H9 (cell line): ENCODE measurements at regions not wholly inside any gene's neighbourhood (a gene's known extent, or its start where the extent isn't known, plus 50 kb on each side); places are given as distances from the start of the nearest gene placed in this dataset.

Experiments
- DNase-seq: peaks from one replicate; pipeline ENCODE4 v3.0.0-alpha.2; 2017
- H2AFZ ChIP-seq: one replicate; pipeline ENCODE4 v1.6.1; 2013; ENCODE audit warnings: mild to moderate bottlenecking, low read length, control low read depth, moderate library complexity
- H2AK5ac ChIP-seq: 2 replicates; pipeline ENCODE4 v1.6.1; 2013; ENCODE audit warnings: low read length, control low read depth, mixed read lengths; ENCODE audit not compliant: insufficient read length
- H2BK120ac ChIP-seq: one replicate; pipeline ENCODE4 v1.6.1; 2013; ENCODE audit warnings: low read depth, mild to moderate bottlenecking, low read length, control low read depth, inconsistent platforms; ENCODE audit not compliant: poor library complexity, severe bottlenecking
- H2BK12ac ChIP-seq: 2 replicates; pipeline ENCODE4 v1.6.1; 2013; ENCODE audit warnings: low read length, control low read depth, mixed read lengths, low read depth; ENCODE audit not compliant: insufficient read length
- H2BK15ac ChIP-seq: 2 replicates; pipeline ENCODE4 v1.6.1; 2013; ENCODE audit warnings: low read depth, low read length, control low read depth
- H2BK20ac ChIP-seq: one replicate; pipeline ENCODE4 v1.6.1; 2013; ENCODE audit warnings: low read depth, mild to moderate bottlenecking, low read length, control low read depth, inconsistent platforms; ENCODE audit not compliant: poor library complexity, severe bottlenecking
- H2BK5ac ChIP-seq: 2 replicates; pipeline ENCODE4 v1.6.1; 2013; ENCODE audit warnings: low read length, control low read depth, mixed read lengths; ENCODE audit not compliant: insufficient read length
- H3K14ac ChIP-seq: 2 replicates; pipeline ENCODE4 v1.6.1; 2013; ENCODE audit warnings: low read length, control low read depth; ENCODE audit not compliant: insufficient read depth
- H3K18ac ChIP-seq: 2 replicates; pipeline ENCODE4 v1.6.1; 2013; ENCODE audit warnings: low read depth, mild to moderate bottlenecking, mixed read lengths, low read length, control low read depth; ENCODE audit not compliant: insufficient read length
- H3K23ac ChIP-seq: 2 replicates; pipeline ENCODE4 v1.6.1; 2013; ENCODE audit warnings: low read length, control low read depth, mixed read lengths, low read depth; ENCODE audit not compliant: insufficient read length
- H3K23me2 ChIP-seq: 2 replicates; pipeline ENCODE4 v1.6.1; 2013; ENCODE audit warnings: low read depth, mild to moderate bottlenecking, mixed read lengths, low read length, control low read depth; ENCODE audit not compliant: insufficient read length, poor library complexity, severe bottlenecking
- H3K27ac ChIP-seq: 2 replicates; pipeline ENCODE4 v1.5.1; 2013; ENCODE audit warnings: low read length, control low read depth, mixed read lengths, low read depth; ENCODE audit not compliant: insufficient read length
- H3K27me3 ChIP-seq: 2 replicates; pipeline ENCODE4 v1.6.1; 2013; ENCODE audit warnings: low read length, control low read depth, inconsistent platforms; ENCODE audit not compliant: insufficient read depth
- H3K4ac ChIP-seq: 2 replicates; pipeline ENCODE4 v1.6.1; 2013; ENCODE audit warnings: low read depth, mild to moderate bottlenecking, control low read depth, inconsistent platforms, low read length, moderate library complexity
- H3K4me1 ChIP-seq: 2 replicates; pipeline ENCODE4 v1.6.1; 2013; ENCODE audit warnings: low read length, control low read depth, inconsistent platforms; ENCODE audit not compliant: insufficient read depth
- H3K4me2 ChIP-seq: 2 replicates; pipeline ENCODE4 v1.6.1; 2013; ENCODE audit warnings: low read length, control low read depth, mixed read lengths; ENCODE audit not compliant: insufficient read length, insufficient read depth
- H3K56ac ChIP-seq: 2 replicates; pipeline ENCODE4 v1.6.1; 2013; ENCODE audit warnings: low read depth, mild to moderate bottlenecking, mixed read lengths, low read length, control low read depth; ENCODE audit not compliant: insufficient read length
- H3K79me1 ChIP-seq: 2 replicates; pipeline ENCODE4 v1.6.1; 2013; ENCODE audit warnings: low read depth, mild to moderate bottlenecking, moderate library complexity, low read length, control low read depth, inconsistent platforms; ENCODE audit not compliant: insufficient read depth, poor library complexity, severe bottlenecking
- H3K79me2 ChIP-seq: 2 replicates; pipeline ENCODE4 v1.6.1; 2013; ENCODE audit warnings: low read length, control low read depth, inconsistent platforms; ENCODE audit not compliant: insufficient read depth
- H3K9ac ChIP-seq: 2 replicates; pipeline ENCODE4 v1.6.1; 2013; ENCODE audit warnings: low read length, control low read depth, mixed read lengths; ENCODE audit not compliant: insufficient read length; ENCODE audit errors: extremely low read depth
- H3K9me3 ChIP-seq: one replicate; pipeline ENCODE4 v1.6.1; 2013; ENCODE audit warnings: low read depth, low read length, inconsistent platforms; ENCODE audit not compliant: control insufficient read depth
- H3T11ph ChIP-seq: one replicate; pipeline ENCODE4 v1.6.1; 2013; ENCODE audit warnings: mild to moderate bottlenecking, low read length, control low read depth, inconsistent platforms
- H4K20me1 ChIP-seq: one replicate; pipeline ENCODE4 v1.6.1; 2013; ENCODE audit not compliant: control insufficient read depth, insufficient read length, insufficient read depth
- H4K5ac ChIP-seq: 2 replicates; pipeline ENCODE4 v1.6.1; 2013; ENCODE audit warnings: low read depth, mild to moderate bottlenecking, mixed read lengths, low read length, control low read depth; ENCODE audit not compliant: insufficient read length
- H4K8ac ChIP-seq: replicated peaks from 2 replicates; pipeline ENCODE4 v1.6.1; 2013; ENCODE audit warnings: low read length, control low read depth, mixed read lengths, low read depth; ENCODE audit not compliant: insufficient read length
- H4K91ac ChIP-seq: 2 replicates; pipeline ENCODE4 v1.6.1; 2013; ENCODE audit warnings: low read depth, mild to moderate bottlenecking, moderate library complexity, mixed read lengths, low read length, control low read depth; ENCODE audit not compliant: insufficient read length
- H3K27ac Mint-ChIP-seq, 3 experiments: 2 replicates in 2 of 3; 3 replicates in 1 of 3; pipeline ENCODE4 v1.8.0; 2020 to 2021; ENCODE audit warnings: mixed read lengths in 3 of 3, mild to moderate bottlenecking in 1 of 3, moderate library complexity in 1 of 3
- H3K27me3 Mint-ChIP-seq: 2 replicates; pipeline ENCODE4 v1.8.0; 2021; ENCODE audit warnings: low read depth, mild to moderate bottlenecking, moderate library complexity, mixed read lengths
- H3K36me3 Mint-ChIP-seq, 3 experiments: 2 replicates in 2 of 3; 3 replicates in 1 of 3; pipeline ENCODE4 v1.8.0; 2020 to 2021; ENCODE audit warnings: low read depth in 3 of 3, mixed read lengths in 3 of 3; ENCODE audit not compliant: insufficient read depth in 1 of 3
- H3K4me1 Mint-ChIP-seq, 2 experiments: 2 replicates each; pipeline ENCODE4 v1.8.0; 2020; ENCODE audit warnings: mixed read lengths in 2 of 2
- H3K4me3 Mint-ChIP-seq, 2 experiments: 2 replicates in 1 of 2; 3 replicates in 1 of 2; pipeline ENCODE4 v1.8.0; 2020 to 2021; ENCODE audit warnings: mild to moderate bottlenecking in 2 of 2, mixed read lengths in 2 of 2, moderate library complexity in 1 of 2
- H3K9me3 Mint-ChIP-seq, 2 experiments: 2 replicates in 1 of 2; 3 replicates in 1 of 2; pipeline ENCODE4 v1.8.0; 2020; ENCODE audit warnings: mild to moderate bottlenecking in 2 of 2, mixed read lengths in 2 of 2, moderate library complexity in 1 of 2
- CTCF ChIP-seq: fragments of 200-600 bp; sonication (generic); conservative IDR thresholded peaks from 3 replicates; pipeline ENCODE4 v1.8.0; 2021; ENCODE audit warnings: antibody characterized with exemption, mild to moderate bottlenecking
- WGBS: extraction: QIAGEN DNeasy Blood & Tissue Kit; methylation state at CpG from one replicate; pipeline ENCODE4 v1.1.7; 2013; ENCODE audit warnings: missing lambda C conversion rate, low lambda C conversion rate, mixed read lengths; ENCODE audit not compliant: insufficient read length; ENCODE audit errors: extremely low coverage; 5-methylcytosine and 5-hydroxymethylcytosine counted together

GRCh38 chr14:84167026-84167425, 1362.9 kb upstream of the FLRT2 start:
- Histone ChIP-seq H3K27ac (no peak overlapping the region), H3K4me1 (no peaks in the 10 kb centered on the region), H3K23me2 (no peaks in the 10 kb centered on the region), H2BK20ac (no peak overlapping the region), H3K79me2 (no peaks in the 10 kb centered on the region), H3K4me2 (no peak overlapping the region), H3K18ac (no peak overlapping the region), H3K56ac (no peak overlapping the region), H2BK5ac (no peak overlapping the region), H3K14ac (no peak overlapping the region), H2BK120ac (no peak overlapping the region), H4K20me1 (no peaks in the 10 kb centered on the region), H4K8ac (no peak overlapping the region), H3T11ph (no peak overlapping the region), H3K9me3 (no peaks in the 10 kb centered on the region), H4K5ac (no peak overlapping the region), H3K79me1 (no peaks in the 10 kb centered on the region), H2AK5ac (no peak overlapping the region), H2BK12ac (no peak overlapping the region), H2BK15ac (no peak overlapping the region), H2AFZ (no peak overlapping the region), H3K27me3 (no peaks in the 10 kb centered on the region), H3K4ac (no peak overlapping the region), H4K91ac (no peak overlapping the region), H3K9ac (no peak overlapping the region), H3K23ac (no peak overlapping the region)
- Mint-ChIP-seq H3K4me1 (peaks cover 0 to 3% of the 10 kb centered on the region in 2 experiments; a peak in 2 of 4 replicates), H3K27me3 (no peaks in the 10 kb centered on the region), H3K9me3 (no peaks in the 10 kb centered on the region), H3K4me3 (no peak overlapping the region), H3K36me3 (no peaks in the 10 kb centered on the region), H3K27ac (no peak overlapping the region)
- WGBS: no CpG with 5 or more reads among the region's 3 CpGs
- DNase-seq: no peak
- no peak for TF ChIP-seq CTCF
